CD14-positive monocyte (primary cell): ENCODE measurements at regions not wholly inside any gene's neighbourhood (a gene's known extent, or its start where the extent isn't known, plus 50 kb on each side); places are given as distances from the start of the nearest gene placed in this dataset.

Source experiments
- DNase-seq, 3 donors: peaks; one replicate each; pipeline ENCODE4 v3.0.0-alpha.2; 2011 to 2022
- H2AFZ ChIP-seq: 2 replicates; pipeline ENCODE4 v1.6.0; 2012; ENCODE audit warnings: mild to moderate bottlenecking, low read depth, low read length, inconsistent platforms; ENCODE audit not compliant: insufficient read depth, poor library complexity, severe bottlenecking
- H3K27ac ChIP-seq, 2 donors: 1 replicate in 1 of 2; 2 replicates in 1 of 2; pipeline ENCODE4 v1.5.1; 2012 to 2013; ENCODE audit warnings: low read length in 2 of 2, control low read depth in 1 of 2, inconsistent platforms in 1 of 2, low read depth in 1 of 2, mild to moderate bottlenecking in 1 of 2
- H3K27me3 ChIP-seq, 2 donors: one replicate each; pipeline versions ENCODE4 v1.6.0 to v1.6.1; 2011 to 2013; ENCODE audit warnings: low read length in 2 of 2; ENCODE audit not compliant: control insufficient read depth in 2 of 2, insufficient read depth in 2 of 2
- H3K36me3 ChIP-seq, 2 donors: replicated peaks in 1 of 2; 1 replicate in 1 of 2; 2 replicates in 1 of 2; pipeline versions ENCODE4 v1.5.1 to v1.6.1; 2012 to 2013; ENCODE audit warnings: low read length in 2 of 2, control low read depth in 1 of 2, inconsistent platforms in 1 of 2, mild to moderate bottlenecking in 1 of 2; ENCODE audit not compliant: insufficient read depth in 2 of 2, control insufficient read depth in 1 of 2
- H3K4me1 ChIP-seq, 2 donors: 1 replicate in 1 of 2; 2 replicates in 1 of 2; pipeline versions ENCODE4 v1.5.1 to v1.6.1; 2012 to 2013; ENCODE audit warnings: low read length in 2 of 2, control low read depth in 1 of 2, inconsistent platforms in 1 of 2, mild to moderate bottlenecking in 1 of 2, moderate library complexity in 1 of 2; ENCODE audit not compliant: insufficient read depth in 2 of 2, control insufficient read depth in 1 of 2
- H3K4me2 ChIP-seq: replicated peaks from 2 replicates; pipeline ENCODE3; 2012; ENCODE audit warnings: low read length, moderate library complexity, mild to moderate bottlenecking; ENCODE audit not compliant: poor library complexity, severe bottlenecking; ENCODE audit errors: extremely low read depth
- H3K4me3 ChIP-seq, 3 experiments: fragments of 200-600 bp in 1 of 3; sonication (generic) in 1 of 3; replicated peaks in 1 of 3; 1 replicate in 2 of 3; 2 replicates in 1 of 3; pipeline ENCODE4 v1.5.1; 2011 to 2013; ENCODE audit warnings: low read length in 3 of 3, mild to moderate bottlenecking in 3 of 3, control low read depth in 2 of 3, low read depth in 2 of 3, inconsistent platforms in 1 of 3, moderate library complexity in 1 of 3
- H3K79me2 ChIP-seq: 2 replicates; pipeline ENCODE4 v1.6.0; 2012; ENCODE audit warnings: mild to moderate bottlenecking, control low read depth, inconsistent platforms, low read length, moderate library complexity; ENCODE audit not compliant: insufficient read depth
- H3K9ac ChIP-seq: 2 replicates; pipeline ENCODE4 v1.6.0; 2017; ENCODE audit warnings: low read length, mild to moderate bottlenecking; ENCODE audit not compliant: insufficient read depth, poor library complexity, severe bottlenecking
- H3K9me3 ChIP-seq, 2 donors: replicated peaks in 1 of 2; 1 replicate in 1 of 2; 2 replicates in 1 of 2; pipeline versions ENCODE4 v1.5.1 to v1.6.1; 2012 to 2013; ENCODE audit warnings: low read length in 2 of 2, control low read depth in 1 of 2; ENCODE audit not compliant: control insufficient read depth in 1 of 2, insufficient read depth in 1 of 2
- H4K20me1 ChIP-seq: 2 replicates; pipeline ENCODE4 v1.6.0; 2012; ENCODE audit warnings: mild to moderate bottlenecking, low read length, control low read depth, moderate library complexity; ENCODE audit not compliant: insufficient read depth
- H3K27ac Mint-ChIP-seq, 7 donors: one replicate each; pipeline ENCODE4 v1.8.0; 2020; ENCODE audit warnings: mild to moderate bottlenecking in 7 of 7, mixed read lengths in 7 of 7, moderate library complexity in 6 of 7, inconsistent platforms in 2 of 7
- H3K27me3 Mint-ChIP-seq, 3 donors: one replicate each; pipeline ENCODE4 v1.8.0; 2021 to 2022; ENCODE audit warnings: low read depth in 3 of 3, mild to moderate bottlenecking in 3 of 3, mixed read lengths in 3 of 3, moderate library complexity in 3 of 3, inconsistent platforms in 1 of 3
- H3K36me3 Mint-ChIP-seq, 2 donors: one replicate each; pipeline ENCODE4 v1.8.0; 2020; ENCODE audit warnings: mixed read lengths in 2 of 2, inconsistent platforms in 1 of 2, mild to moderate bottlenecking in 1 of 2
- H3K4me1 Mint-ChIP-seq: one replicate; pipeline ENCODE4 v1.8.0; 2020; ENCODE audit warnings: mild to moderate bottlenecking, mixed read lengths
- H3K4me3 Mint-ChIP-seq, 2 donors: one replicate each; pipeline ENCODE4 v1.8.0; 2020; ENCODE audit warnings: mild to moderate bottlenecking in 2 of 2, mixed read lengths in 2 of 2, moderate library complexity in 1 of 2
- H3K9me3 Mint-ChIP-seq, 7 donors: one replicate each; pipeline ENCODE4 v1.8.0; 2020 to 2022; ENCODE audit warnings: mixed read lengths in 7 of 7, mild to moderate bottlenecking in 6 of 7, moderate library complexity in 6 of 7, inconsistent platforms in 2 of 7
- CTCF ChIP-seq: fragments of 200-600 bp; IDR thresholded peaks from one replicate; pipeline ENCODE4 v1.8.0; 2022; ENCODE audit warnings: antibody characterized with exemption, mild to moderate bottlenecking
- WGBS: methylation state at CpG from one replicate; pipeline ENCODE4 v1.1.5; 2013; ENCODE audit warnings: missing lambda C conversion rate; ENCODE audit not compliant: insufficient coverage; 5-methylcytosine and 5-hydroxymethylcytosine counted together
- intact Hi-C, 2 donors: fragments of 100-400 bp; cut with micrococcal nuclease; formaldehyde crosslinking; loops; one replicate each; pipeline versions ENCODE4 v1.15.0 to v1.15.1; 2023

GRCh38 chr9:109861499-109861898 lies 81.5 kb downstream of the PALM2AKAP2 start:
- Histone ChIP-seq H3K27me3 (peaks cover 2 to 4% of the 10 kb centered on the region in 2 donors), H3K79me2 (no peaks in the 10 kb centered on the region), H3K4me3 (no peak overlapping the region), H4K20me1 (no peaks in the 10 kb centered on the region), H3K9me3 (no peaks in the 10 kb centered on the region), H3K27ac (no peak overlapping the region), H3K9ac (no peak overlapping the region), H3K4me1 (no peaks in the 10 kb centered on the region), H3K4me2 (no peak overlapping the region), H3K36me3 (no peaks in the 10 kb centered on the region), H2AFZ (no peak overlapping the region)
- H3K36me3 Mint-ChIP-seq: no peaks in the 10 kb centered on the region
- WGBS: 82% methylated on average over 2 of the region's 4 CpGs
- intact Hi-C loops: no loop called here
- H3K27ac Mint-ChIP-seq: no peak overlapping the region
- no peaks in the 10 kb centered on the region for H3K4me1 Mint-ChIP-seq
- H3K9me3 Mint-ChIP-seq: peaks cover 0 to 1% (median 0%) of the 10 kb centered on the region in 7 donors
- no peak for DNase-seq
- peaks cover 3 to 5% (median 5%) of the 10 kb centered on the region in 3 donors for H3K27me3 Mint-ChIP-seq
- no peak for TF ChIP-seq CTCF
- no peak overlapping the region for H3K4me3 Mint-ChIP-seq

- Mint-ChIP-seq H3K9me3 (peaks cover 0 to 1% (median 0%) of the 10 kb centered on the region in 7 donors), H3K4me3 (no peak overlapping the region), H3K27ac (no peak overlapping the region), H3K4me1 (no peaks in the 10 kb centered on the region), H3K27me3 (peaks cover 3 to 5% (median 5%) of the 10 kb centered on the region in 3 donors), H3K36me3 (no peaks in the 10 kb centered on the region)
- Histone ChIP-seq H3K9me3 (no peaks in the 10 kb centered on the region), H3K9ac (no peak overlapping the region), H3K4me3 (no peak overlapping the region), H2AFZ (no peak overlapping the region), H3K27ac (no peak overlapping the region), H3K27me3 (peaks cover 2 to 4% of the 10 kb centered on the region in 2 donors), H3K79me2 (no peaks in the 10 kb centered on the region), H3K36me3 (no peaks in the 10 kb centered on the region), H3K4me1 (no peaks in the 10 kb centered on the region), H4K20me1 (no peaks in the 10 kb centered on the region), H3K4me2 (no peak overlapping the region)
- no peak for DNase-seq
- intact Hi-C loops: no loop called here
- TF ChIP-seq CTCF: no peak
Observed at GRCh38 chr9:109861918-109862317, 81.9 kb downstream of the PALM2AKAP2 start.
